GM12874 (cell line): ENCODE measurements at regions not wholly inside any gene's neighbourhood (a gene's known extent, or its start where the extent isn't known, plus 50 kb on each side); places are given as distances from the start of the nearest gene placed in this dataset.

Experiments used
- CTCF ChIP-seq: IDR thresholded peaks from 2 replicates; pipeline ENCODE4 v1.5.1; 2011; ENCODE audit warnings: low read depth, mild to moderate bottlenecking, control low read depth, low read length, moderate library complexity; ENCODE audit not compliant: insufficient read depth

GRCh38 chr13:105414639-105415038 lies 1120.8 kb downstream of the EFNB2 start:
- no peak for TF ChIP-seq CTCF

GRCh38 chr13:105412171-105412570 lies 1123.3 kb downstream of the EFNB2 start:
- no peak for TF ChIP-seq CTCF

- peak; percentile 45; the same call in 1 of the 2 replicates for TF ChIP-seq CTCF
Measured at GRCh38 chr13:105410602-105411001, 1124.9 kb downstream of the EFNB2 start.

GRCh38 chr13:105406551-105406950 lies 1128.9 kb downstream of the EFNB2 start:
- no peak for TF ChIP-seq CTCF

GRCh38 chr13:105403086-105403485 lies 1132.4 kb downstream of the EFNB2 start:
- no peak for TF ChIP-seq CTCF

- no peak for TF ChIP-seq CTCF
Measured at GRCh38 chr13:105395041-105395440, 1140.4 kb downstream of the EFNB2 start.

- no peak for TF ChIP-seq CTCF
Measured at GRCh38 chr13:105389373-105389772, 1146.1 kb downstream of the EFNB2 start.

GRCh38 chr13:105377452-105377851 lies 1158.0 kb downstream of the EFNB2 start:
- TF ChIP-seq CTCF: no peak
